HG03520 (cell line): ENCODE measurements at regions not wholly inside any gene's neighbourhood (a gene's known extent, or its start where the extent isn't known, plus 50 kb on each side); places are given as distances from the start of the nearest gene placed in this dataset.

Source experiments
- ATAC-seq: cut with Tn5 transposase; IDR thresholded peaks from one replicate; pipeline ENCODE4 v1.9.1; 2021; ENCODE audit warnings: mild to moderate bottlenecking, moderate library complexity; ENCODE audit not compliant: unreplicated experiment

- ATAC-seq: no peak
Observed at GRCh38 chr1:56017336-56017735, 562.0 kb downstream of the PLPP3 start.

- ATAC-seq: no peak
Observed at GRCh38 chr1:56003846-56004245, 575.5 kb downstream of the PLPP3 start.

GRCh38 chr1:56002231-56002630, 577.1 kb downstream of the PLPP3 start:
- ATAC-seq: no peak

- ATAC-seq: no peak
Observed at GRCh38 chr1:56000424-56000823, 578.9 kb downstream of the PLPP3 start.

- ATAC-seq: no peak
Observed at GRCh38 chr1:55997536-55997935, 581.8 kb downstream of the PLPP3 start.

- ATAC-seq: no peak
Observed at GRCh38 chr1:55993646-55994318, 585.6 kb downstream of the PLPP3 start.

GRCh38 chr1:55990007-55990406, 589.4 kb downstream of the PLPP3 start:
- ATAC-seq: no peak

- ATAC-seq: no peak
Observed at GRCh38 chr1:55988963-55989452, 590.4 kb downstream of the PLPP3 start.

GRCh38 chr1:55987491-55988249, 591.7 kb downstream of the PLPP3 start:
- ATAC-seq: no peak

GRCh38 chr1:55986003-55986402, 593.4 kb downstream of the PLPP3 start:
- ATAC-seq: no peak

GRCh38 chr1:55981010-55981650, 598.2 kb downstream of the PLPP3 start:
- no peak for ATAC-seq

- no peak for ATAC-seq
Observed at GRCh38 chr1:55980582-55980981, 598.8 kb downstream of the PLPP3 start.

GRCh38 chr1:55974714-55975441, 604.5 kb downstream of the PLPP3 start:
- ATAC-seq: no peak

- ATAC-seq: no peak
Observed at GRCh38 chr1:55970526-55971110, 608.7 kb downstream of the PLPP3 start.

- no peak for ATAC-seq
Observed at GRCh38 chr1:55969322-55969721, 610.0 kb downstream of the PLPP3 start.

GRCh38 chr1:55968661-55969060, 610.7 kb downstream of the PLPP3 start:
- ATAC-seq: no peak

- no peak for ATAC-seq
Observed at GRCh38 chr1:55965981-55966461, 613.3 kb downstream of the PLPP3 start.

GRCh38 chr1:55962472-55962871, 616.9 kb downstream of the PLPP3 start:
- ATAC-seq: no peak

GRCh38 chr1:55959136-55959548, 620.2 kb downstream of the PLPP3 start:
- no peak for ATAC-seq

GRCh38 chr1:55958498-55958897, 620.9 kb downstream of the PLPP3 start:
- ATAC-seq: no peak

GRCh38 chr1:55957276-55957675, 622.1 kb downstream of the PLPP3 start:
- ATAC-seq: no peak
